ENCODE measurements at regions not wholly inside any gene's neighbourhood (a gene's known extent, or its start where the extent isn't known, plus 50 kb on each side); places are given as distances from the start of the nearest gene placed in this dataset.

DNA sequence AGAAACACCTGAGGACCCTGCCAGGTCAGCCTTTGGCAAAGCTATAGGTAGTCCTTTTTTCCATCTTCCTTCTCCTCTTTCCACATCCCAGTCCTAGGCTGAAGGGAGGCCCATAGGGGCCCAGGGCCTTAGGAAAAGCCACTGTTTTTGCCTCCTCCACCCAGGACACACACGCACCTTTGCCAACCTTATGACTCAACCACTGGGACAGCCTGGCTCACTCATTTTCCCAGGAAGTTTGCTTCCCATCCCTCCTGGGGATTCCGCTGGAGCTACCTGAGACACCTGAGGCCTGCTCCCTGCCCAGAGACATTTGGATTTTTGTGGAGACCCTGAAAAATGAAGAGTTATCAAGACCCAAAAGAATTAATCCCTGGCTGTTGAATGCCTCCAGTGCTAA lies 273.4 kb upstream of the SIX2 start (continued):
- TF ChIP-seq, protein P1, sequence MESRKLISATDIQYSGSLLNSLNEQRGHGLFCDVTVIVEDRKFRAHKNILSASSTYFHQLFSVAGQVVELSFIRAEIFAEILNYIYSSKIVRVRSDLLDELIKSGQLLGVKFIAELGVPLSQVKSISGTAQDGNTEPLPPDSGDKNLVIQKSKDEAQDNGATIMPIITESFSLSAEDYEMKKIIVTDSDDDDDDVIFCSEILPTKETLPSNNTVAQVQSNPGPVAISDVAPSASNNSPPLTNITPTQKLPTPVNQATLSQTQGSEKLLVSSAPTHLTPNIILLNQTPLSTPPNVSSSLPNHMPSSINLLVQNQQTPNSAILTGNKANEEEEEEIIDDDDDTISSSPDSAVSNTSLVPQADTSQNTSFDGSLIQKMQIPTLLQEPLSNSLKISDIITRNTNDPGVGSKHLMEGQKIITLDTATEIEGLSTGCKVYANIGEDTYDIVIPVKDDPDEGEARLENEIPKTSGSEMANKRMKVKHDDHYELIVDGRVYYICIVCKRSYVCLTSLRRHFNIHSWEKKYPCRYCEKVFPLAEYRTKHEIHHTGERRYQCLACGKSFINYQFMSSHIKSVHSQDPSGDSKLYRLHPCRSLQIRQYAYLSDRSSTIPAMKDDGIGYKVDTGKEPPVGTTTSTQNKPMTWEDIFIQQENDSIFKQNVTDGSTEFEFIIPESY (IDR thresholded peaks at IDR 0.05): no peak

DNA sequence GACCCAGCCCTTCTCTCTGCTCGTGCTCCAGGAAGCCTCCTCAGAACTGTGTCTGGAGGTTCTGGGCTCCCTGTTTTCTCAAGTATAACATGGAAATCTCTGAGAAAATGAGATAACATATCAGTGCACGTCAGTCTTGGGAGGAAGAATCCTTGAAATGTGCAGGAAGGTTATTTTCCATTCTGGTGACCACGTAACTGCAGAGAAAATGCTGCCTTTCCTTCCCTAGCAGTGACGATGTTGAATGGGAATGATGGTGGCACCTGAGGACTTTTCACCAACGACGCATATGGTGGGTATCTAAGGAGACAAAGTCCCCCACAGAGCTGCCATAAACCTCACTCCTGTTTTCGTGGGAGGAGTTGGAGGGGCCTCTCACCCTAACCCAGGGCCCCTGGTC lies 272.1 kb upstream of the SIX2 start:
- TF ChIP-seq, protein P2, sequence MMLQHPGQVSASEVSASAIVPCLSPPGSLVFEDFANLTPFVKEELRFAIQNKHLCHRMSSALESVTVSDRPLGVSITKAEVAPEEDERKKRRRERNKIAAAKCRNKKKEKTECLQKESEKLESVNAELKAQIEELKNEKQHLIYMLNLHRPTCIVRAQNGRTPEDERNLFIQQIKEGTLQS (IDR thresholded peaks at IDR 0.05): no peak
- no peak for TF ChIP-seq FOXA2 (IDR thresholded peaks at IDR 0.05)
- no peak for TF ChIP-seq NR2F2 (IDR thresholded peaks at IDR 0.05)
- no peak for TF ChIP-seq EGR1 (IDR thresholded peaks at IDR 0.05; ENCODE audit: low read depth in 2 of 2)
- TF ChIP-seq FOXA1 (IDR thresholded peaks at IDR 0.05): no peak
- no peak for TF ChIP-seq HNF4A (conservative IDR thresholded peaks at IDR 0.05)
- TF ChIP-seq, protein P3, sequence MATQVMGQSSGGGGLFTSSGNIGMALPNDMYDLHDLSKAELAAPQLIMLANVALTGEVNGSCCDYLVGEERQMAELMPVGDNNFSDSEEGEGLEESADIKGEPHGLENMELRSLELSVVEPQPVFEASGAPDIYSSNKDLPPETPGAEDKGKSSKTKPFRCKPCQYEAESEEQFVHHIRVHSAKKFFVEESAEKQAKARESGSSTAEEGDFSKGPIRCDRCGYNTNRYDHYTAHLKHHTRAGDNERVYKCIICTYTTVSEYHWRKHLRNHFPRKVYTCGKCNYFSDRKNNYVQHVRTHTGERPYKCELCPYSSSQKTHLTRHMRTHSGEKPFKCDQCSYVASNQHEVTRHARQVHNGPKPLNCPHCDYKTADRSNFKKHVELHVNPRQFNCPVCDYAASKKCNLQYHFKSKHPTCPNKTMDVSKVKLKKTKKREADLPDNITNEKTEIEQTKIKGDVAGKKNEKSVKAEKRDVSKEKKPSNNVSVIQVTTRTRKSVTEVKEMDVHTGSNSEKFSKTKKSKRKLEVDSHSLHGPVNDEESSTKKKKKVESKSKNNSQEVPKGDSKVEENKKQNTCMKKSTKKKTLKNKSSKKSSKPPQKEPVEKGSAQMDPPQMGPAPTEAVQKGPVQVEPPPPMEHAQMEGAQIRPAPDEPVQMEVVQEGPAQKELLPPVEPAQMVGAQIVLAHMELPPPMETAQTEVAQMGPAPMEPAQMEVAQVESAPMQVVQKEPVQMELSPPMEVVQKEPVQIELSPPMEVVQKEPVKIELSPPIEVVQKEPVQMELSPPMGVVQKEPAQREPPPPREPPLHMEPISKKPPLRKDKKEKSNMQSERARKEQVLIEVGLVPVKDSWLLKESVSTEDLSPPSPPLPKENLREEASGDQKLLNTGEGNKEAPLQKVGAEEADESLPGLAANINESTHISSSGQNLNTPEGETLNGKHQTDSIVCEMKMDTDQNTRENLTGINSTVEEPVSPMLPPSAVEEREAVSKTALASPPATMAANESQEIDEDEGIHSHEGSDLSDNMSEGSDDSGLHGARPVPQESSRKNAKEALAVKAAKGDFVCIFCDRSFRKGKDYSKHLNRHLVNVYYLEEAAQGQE (IDR thresholded peaks at IDR 0.05): no peak
- TF ChIP-seq, protein P1 (IDR thresholded peaks at IDR 0.05): no peak
- TF ChIP-seq YY1 (IDR thresholded peaks at IDR 0.05): no peak
- no peak for TF ChIP-seq TAF1 (conservative IDR thresholded peaks at IDR 0.05)
- no peak for TF ChIP-seq JUND (IDR thresholded peaks at IDR 0.05)
- TF ChIP-seq, protein P4, sequence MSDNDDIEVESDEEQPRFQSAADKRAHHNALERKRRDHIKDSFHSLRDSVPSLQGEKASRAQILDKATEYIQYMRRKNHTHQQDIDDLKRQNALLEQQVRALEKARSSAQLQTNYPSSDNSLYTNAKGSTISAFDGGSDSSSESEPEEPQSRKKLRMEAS (IDR thresholded peaks at IDR 0.05): no peak
- no peak for TF ChIP-seq HNF4G (IDR thresholded peaks at IDR 0.05)
- TF ChIP-seq, protein P5, sequence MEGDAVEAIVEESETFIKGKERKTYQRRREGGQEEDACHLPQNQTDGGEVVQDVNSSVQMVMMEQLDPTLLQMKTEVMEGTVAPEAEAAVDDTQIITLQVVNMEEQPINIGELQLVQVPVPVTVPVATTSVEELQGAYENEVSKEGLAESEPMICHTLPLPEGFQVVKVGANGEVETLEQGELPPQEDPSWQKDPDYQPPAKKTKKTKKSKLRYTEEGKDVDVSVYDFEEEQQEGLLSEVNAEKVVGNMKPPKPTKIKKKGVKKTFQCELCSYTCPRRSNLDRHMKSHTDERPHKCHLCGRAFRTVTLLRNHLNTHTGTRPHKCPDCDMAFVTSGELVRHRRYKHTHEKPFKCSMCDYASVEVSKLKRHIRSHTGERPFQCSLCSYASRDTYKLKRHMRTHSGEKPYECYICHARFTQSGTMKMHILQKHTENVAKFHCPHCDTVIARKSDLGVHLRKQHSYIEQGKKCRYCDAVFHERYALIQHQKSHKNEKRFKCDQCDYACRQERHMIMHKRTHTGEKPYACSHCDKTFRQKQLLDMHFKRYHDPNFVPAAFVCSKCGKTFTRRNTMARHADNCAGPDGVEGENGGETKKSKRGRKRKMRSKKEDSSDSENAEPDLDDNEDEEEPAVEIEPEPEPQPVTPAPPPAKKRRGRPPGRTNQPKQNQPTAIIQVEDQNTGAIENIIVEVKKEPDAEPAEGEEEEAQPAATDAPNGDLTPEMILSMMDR (IDR thresholded peaks at IDR 0.05; ENCODE audit: low read depth, low read length, missing input control): no peak
- no peak for TF ChIP-seq RAD21 (IDR thresholded peaks at IDR 0.05)
- Histone ChIP-seq H3K4me1 (ENCODE audit: control insufficient read depth in 4 of 4, insufficient read depth in 4 of 4, low read length in 3 of 4) (peaks cover 0 to 3% (median 0%) of the 10 kb centered on the region in 4 donors), H3K36me3 (ENCODE audit: control insufficient read depth in 4 of 4, insufficient read depth in 3 of 4, low read depth in 1 of 4, low read length in 3 of 4) (no peaks in the 10 kb centered on the region), H3K27ac (ENCODE audit: low read depth in 1 of 2, low read length in 2 of 2) (no peak overlapping the region), H3K4me3 (ENCODE audit: low read depth in 1 of 3, low read length in 3 of 3) (no peak overlapping the region), H3K9ac (ENCODE audit: low read depth in 1 of 2, low read length in 2 of 2) (no peak overlapping the region), H3K27me3 (ENCODE audit: control insufficient read depth in 4 of 4, insufficient read depth in 4 of 4, low read length in 3 of 4) (no peaks in the 10 kb centered on the region), H3K9me3 (ENCODE audit: control insufficient read depth in 4 of 4, low read length in 3 of 4) (no peaks in the 10 kb centered on the region)
- DNase-seq (ENCODE audit: low spot score): no peak
- WGBS: 82% methylated on average over 7 of the region's 7 CpGs
